ENCODE measurements at regions not wholly inside any gene's neighbourhood (a gene's known extent, or its start where the extent isn't known, plus 50 kb on each side); places are given as distances from the start of the nearest gene placed in this dataset.

DNA sequence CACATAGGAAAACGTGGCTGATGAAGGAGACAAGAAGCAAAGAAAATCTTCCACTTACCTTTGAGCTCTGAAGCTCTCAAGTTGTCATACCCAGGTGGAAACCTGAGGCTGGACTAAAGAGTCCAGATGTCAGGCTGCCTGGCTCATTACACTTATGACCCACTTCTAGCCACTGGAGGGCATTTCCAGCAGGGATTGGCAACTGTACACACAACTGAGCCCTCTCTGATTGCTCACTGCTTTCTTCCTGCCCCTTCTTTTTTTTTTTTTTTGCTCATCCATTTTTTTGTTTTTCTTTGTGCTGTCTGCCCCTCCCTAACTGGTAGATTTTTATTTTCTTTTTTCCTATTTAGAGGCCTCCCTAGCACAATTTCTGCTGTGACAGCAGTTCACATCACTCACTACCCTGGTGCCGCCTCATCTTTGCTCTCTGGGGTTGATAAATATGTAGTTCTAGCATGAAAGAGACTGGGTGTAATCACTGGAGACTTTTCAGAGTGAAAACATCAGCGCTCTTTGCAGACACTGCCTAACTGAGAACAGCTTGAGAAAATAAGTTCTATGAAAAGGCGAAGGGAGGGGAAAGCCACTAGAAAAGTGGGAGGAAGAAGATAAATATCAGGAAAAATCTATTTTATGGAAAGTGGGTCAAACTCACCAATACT, 334.5 kb downstream of the NUF2 start:
- no peak for DNase-seq (ENCODE audit: low read depth)

DNA sequence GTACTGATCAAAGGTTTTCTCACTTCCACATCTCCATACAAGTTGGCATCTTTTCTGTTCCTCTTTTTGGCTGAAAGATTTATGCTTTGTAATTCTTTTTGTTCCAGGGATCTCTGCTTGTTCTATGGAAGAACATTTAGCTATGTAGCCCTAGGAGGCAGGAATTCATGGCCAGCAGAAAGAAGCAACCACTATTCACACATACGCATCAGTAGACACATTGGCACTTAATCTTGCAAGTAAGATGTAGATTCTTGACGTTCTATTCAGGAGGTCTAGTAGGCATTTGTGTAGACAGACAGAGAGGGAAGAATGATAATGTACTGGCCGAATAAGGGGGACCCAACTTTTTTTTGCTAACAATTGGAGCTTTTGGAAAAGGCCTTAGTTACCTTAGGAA, 336.0 kb downstream of the NUF2 start:
- no peak for DNase-seq (ENCODE audit: low read depth)

DNA sequence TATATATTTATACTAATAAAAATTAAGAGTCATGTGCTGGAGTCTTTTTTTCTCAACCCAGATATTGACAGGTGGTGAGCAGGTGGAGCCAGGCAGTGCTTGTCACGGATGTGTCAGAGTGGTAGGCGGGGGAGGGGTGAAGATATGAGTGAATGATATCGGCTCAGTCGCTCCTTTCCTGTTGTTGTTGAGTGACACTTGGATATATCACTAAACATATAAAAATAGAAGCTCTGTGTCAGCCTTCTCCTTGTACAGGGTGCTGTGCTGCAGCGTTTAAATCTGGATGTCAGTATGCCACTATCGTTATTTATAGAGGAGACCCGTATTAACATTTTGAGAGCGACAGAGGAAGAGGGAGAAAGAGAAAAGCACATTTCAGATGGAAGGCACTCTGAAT, 339.6 kb downstream of the NUF2 start:
- no peak for DNase-seq (ENCODE audit: low read depth)

DNA sequence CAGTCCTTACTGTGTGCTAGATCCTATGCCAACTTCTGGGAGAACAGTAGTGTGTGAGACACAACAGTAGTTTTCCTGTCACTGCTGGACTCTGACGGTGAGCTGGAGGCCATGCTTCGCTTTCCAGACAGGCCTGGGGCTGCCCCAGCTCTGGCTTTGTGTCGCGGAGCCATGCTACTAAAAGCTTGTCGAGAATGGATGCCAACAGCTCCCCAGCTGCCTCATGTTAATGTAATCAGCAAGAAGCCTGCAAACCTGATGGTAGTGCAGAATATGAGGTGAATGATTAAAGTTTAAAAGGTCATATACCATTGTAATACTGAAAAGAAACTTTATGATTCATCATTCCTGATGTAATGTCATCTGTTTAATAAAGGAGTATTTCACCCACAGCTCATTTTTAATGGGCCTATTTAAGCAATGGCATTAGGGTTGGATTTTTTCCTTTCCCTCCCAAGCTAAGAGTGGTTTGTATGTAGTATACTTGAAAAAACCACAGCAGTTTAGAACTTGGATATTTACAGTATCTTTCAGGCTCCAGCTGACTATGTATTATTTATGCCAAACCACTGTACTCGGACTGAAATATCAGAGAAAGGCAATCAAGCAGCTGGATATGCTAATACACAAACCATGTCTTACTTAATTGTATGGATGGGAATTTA, 343.0 kb downstream of the NUF2 start:
- no peak for DNase-seq (ENCODE audit: low read depth)

DNA sequence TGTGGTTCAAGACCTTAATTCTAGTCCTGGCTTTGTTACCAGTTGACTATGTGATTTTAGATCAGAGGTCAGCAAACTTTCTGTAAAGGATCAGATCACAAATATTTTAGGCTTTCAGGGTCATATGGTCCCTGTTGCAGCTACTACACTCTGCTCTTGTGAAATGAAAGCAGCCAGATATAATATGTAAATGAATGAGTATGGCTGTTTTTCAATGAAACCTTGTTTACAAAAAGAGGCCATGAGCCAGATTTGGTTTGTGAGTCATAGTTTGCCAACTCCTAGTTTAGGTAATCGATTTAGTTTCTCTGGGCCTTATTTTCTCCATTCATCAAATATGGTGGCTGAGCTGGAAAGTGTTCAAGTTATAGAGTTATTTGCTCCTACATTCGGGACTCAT, 346.7 kb downstream of the NUF2 start:
- DNase-seq (ENCODE audit: low read depth), result no peak

DNA sequence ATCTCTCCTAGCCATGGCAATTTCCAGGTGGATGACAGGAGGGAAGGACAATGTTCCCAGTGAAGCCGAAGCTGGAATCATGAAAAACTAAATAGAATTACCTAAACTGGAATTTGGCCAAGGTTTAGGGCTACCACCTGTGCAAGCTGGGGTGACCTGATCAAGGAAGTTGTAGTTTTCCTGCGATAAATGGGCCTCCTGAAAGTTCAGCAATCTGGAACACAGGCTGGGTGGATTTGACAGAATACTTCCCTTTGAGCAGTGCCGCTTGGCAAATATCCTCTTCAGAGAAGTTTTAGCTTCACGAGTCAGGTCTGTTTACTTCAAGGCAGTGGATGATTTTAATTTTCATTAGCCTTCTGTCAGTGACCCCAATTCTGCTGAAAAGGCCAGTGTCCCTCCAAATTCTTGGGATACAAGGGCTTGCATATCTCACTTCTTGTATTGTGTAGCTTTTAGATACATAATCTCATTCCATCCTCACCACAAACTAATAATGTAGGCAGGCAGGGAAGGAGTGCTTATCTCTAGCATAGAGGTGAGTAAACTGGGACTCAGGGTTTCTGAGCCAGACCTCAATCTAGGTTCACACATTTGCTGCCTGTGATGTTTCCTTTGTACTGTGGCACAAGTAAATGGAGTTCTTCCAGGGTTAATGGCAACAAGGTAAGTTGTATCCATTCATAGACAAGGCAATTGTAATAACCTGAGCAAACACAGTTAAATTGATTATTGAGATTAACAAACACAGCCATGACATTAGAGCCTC, 349.4 kb downstream of the NUF2 start:
- no peak for DNase-seq (ENCODE audit: low read depth)

DNA sequence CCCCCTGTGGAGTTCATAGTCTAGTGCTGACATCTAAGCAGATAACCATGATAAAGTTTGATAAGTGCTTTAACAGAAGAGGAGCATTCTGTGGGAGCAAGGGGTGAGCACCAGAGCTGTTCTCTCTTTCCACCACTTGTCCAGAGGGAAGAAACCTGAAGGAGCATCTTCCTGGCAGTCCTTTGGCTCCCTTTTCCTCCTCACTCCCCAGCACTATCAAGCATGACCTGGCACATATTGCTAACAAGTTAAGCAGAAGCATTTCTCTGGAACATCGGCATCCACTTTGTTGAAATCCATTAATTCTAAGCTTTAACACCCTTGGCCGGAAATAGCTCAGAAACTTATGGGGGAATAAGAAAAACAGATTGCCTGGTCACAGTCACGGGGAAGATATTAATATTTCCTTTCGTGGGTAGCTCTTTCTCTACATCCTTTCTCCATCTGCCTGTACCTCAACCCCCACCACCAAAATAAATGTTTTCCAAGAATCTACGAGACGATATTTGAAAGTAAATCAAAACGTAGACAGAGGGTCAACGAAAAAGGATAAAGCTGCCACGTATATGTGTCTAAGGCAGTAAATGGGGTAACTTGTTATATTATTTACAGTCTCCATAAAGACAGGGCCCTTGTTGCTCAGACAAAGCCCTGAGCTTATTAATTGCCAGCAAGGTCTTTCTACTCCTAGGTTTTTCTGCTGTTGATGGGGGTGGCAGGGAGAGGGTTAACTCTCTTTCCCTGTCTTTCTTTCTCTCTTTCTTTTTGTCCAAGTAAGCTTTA, 351.4 kb downstream of the NUF2 start:
- no peak for DNase-seq (ENCODE audit: low read depth)

DNA sequence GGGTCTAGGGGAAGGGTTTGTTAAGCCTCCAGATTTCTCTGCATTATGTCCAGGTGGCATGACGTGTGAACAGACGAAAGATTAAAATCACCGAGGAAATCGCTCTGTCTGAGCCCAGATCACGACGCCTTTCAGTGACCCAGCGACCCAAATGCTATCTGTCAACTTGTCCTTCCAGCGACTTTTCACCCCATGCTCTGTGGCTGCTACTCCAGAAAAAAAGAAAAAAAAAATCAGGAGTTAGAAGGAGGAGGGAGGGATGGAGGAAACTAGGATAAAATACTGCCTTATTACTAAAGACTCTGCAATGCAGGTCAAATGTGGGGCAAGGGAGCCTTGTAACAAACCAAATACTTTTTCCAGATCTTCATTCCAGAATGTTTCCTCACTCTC, 352.0 kb downstream of the NUF2 start:
- DNase-seq (ENCODE audit: low read depth), result peak; percentile 18

DNA sequence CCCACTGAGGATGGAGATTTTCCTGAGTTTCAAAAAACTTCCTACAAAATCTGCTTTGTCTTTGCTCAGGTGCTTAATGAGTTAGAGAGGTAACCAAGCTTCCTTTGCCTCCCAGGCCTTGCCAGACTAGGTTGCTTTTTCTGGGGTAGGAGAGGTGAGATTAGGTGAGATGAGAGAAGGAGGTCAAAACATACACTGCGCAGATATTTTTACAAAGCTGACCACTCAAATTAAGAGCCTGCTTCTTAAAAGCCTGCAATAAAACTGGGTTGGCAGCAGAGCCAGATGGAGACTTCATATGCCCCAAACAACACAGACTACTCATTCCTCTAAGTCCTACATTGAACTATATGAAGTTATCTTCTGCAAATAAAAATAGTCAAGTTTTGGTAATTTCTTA, 352.5 kb downstream of the NUF2 start:
- no peak for DNase-seq (ENCODE audit: low read depth)

DNA sequence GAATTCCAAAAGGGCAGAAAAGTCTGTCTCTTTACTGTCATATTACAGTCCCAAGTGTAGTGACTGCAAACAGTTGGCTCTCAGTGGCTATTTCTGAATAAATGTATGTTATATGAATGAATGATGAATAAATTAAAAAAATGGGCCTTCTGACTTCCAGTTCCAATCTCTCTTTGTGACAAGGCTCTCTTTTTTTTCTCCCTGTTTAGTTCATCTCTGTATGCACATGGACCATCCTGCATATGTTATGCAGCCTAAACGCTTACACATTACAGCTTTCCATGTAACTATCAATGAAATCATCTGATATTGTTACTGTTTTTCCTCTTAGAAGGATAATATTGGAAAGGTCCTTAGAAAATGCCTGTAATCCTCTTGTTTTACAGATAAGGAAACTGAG, 363.0 kb downstream of the NUF2 start:
- no peak for DNase-seq (ENCODE audit: low read depth)

DNA sequence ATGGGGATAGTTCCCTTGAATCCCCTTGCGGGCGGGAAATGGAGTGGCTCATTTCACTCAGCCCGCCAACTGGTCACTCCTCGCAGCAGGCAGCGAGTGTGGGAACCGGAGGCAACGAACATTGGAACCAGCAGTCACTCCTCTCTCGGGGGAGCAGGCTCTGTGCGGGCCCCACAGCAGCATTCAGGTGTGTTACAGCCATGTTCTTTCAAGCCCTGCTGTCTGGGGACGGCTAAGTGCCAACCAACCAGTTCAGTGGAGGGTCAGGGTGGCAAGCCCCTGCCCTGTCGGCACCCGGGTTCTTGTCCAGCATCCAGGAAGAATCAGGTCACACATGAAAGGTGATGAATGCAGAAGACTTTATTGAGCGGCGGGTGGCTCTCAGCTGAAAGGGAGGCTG, 370.5 kb downstream of the NUF2 start:
- DNase-seq (ENCODE audit: low read depth), result no peak

DNA sequence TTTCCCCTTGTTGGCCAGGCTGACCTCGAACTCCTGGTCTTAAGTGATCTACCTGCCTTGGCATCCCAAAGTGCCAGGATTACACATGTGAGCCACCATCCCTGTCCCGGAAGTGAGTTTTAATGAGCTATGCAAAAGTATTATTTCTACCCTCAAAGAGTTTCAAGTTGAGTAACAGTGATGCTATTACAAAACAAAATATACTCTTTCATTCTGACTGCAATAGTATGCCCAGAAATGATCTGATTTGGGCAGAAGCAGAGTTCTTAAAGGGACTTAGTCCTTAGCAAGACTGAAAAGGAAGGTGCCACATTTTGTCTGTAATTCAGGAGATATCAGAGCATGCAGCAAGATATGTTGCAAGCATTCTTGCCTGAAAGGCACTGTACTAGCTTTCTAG, 375.4 kb downstream of the NUF2 start:
- no peak for DNase-seq (ENCODE audit: low read depth)

DNA sequence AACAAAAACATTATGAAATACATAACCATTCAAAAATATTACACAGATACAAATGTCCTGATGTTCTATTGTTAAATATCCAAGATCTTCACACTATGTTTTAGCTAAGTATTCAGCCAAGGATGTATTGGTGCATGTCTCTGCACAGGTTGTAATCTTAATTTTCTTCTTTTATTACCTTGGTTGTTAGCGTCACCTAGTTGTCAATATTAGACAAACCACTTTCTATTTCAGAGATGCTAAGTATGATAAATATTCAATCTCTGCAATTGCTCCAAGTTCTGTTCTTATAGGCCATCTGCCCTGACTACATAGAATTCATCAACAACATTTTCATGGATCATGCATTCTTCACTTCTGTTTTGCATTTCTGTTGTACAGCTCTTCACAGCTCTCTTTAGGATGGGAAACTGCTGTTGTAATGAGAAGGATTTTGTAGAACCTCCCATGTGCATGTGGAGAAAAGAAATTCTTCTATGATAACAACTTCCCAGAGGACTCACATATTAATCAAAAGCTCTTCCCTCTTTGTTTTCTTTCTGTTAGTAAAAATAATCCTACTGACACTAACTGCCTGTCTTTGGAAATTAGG, 380.1 kb downstream of the NUF2 start:
- no peak for DNase-seq (ENCODE audit: low read depth)

DNA sequence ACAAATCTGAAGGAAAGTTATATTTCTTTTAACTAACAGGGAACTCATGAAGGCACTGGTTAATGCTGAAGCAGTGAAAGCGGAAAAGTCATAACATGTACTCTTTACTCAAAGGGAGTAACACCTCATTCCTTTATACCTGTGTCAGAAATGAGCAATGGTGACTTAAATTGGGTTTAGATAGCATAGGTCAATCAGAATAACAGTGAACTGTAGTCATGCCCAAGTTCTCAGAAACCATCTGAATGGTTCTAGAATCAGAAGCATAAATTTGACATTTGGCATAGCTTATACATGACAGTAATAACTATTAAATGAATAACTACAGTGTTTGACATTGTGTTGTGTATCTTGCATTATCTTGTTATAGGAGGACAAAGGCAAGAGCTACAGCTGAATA, 382.0 kb downstream of the NUF2 start:
- DNase-seq (ENCODE audit: low read depth), result no peak

DNA sequence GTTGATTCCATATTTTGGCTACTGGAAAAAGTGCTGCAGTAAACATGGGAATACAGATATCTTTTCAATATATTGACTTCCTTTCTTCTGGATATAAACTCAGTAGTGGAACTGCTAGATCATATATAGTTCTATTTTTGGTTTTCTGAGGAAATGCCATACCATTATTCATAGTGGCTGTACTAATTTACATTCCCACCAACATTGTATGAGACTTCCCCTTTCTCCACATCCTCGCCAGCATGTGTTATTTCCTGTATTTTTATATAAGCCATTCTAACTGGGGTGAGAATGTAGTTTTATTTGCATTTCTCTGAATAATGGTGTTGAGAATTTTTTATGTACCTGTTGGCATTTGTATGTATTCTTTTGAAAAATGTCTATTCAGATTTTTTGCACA, 385.2 kb downstream of the NUF2 start:
- DNase-seq (ENCODE audit: low read depth), result no peak

DNA sequence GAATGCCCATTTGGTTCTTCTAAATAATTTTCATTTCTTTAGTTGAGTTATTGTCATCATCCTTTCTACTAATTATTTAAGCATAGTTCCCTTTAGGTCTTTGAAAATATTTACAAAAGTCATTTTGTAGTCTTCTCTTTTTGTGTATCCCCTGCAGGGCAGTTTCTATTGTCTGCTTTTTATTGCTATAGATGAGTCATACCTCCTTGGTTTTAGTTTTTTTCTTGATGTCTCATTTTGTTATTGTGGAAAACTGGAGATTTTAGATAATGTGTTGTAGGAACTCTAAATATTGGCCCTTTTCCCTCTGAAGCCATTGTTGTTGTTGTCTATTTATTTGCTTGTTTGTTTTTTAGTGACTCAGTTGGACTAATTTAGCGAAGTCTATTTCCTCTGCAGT, 387.9 kb downstream of the NUF2 start:
- no peak for DNase-seq (ENCODE audit: low read depth)

DNA sequence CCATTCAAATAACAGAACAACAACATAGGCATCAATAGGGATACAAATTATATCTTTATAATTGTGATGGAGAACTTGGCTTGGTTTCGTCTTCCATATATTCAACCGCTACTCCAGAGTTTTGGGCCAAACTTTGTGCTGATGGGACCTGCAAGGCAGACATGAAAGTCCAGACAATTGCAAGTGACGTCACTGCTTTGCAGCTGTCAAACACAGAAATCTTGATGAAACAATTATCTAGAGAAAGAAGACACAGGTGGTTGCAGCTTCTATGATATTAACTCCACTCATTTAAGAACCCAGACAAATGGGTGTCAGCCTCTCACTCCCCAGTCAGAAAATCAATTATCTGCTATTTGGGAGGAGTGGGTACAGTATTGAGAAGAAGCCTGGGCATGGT, 390.6 kb downstream of the NUF2 start:
- no peak for DNase-seq (ENCODE audit: low read depth)

DNA sequence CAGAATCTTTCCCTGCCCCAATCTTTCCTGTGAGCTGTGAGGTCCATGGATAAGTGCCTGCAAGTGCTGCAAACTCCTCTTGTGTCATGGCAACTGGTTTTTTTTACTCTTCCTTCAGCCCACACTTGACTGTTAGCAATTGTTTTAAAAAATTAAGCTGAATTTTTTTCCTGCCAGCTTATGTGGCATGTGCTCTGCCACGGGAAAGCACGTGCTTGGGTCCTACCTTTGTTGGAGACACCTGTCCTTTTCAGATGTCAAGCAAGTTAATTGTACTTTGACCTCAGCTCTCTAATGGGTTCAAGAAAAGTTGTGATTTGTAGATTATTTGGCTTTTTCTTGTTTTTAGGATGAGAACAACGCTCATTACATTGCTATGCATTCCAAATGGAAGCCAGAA, 398.5 kb downstream of the NUF2 start:
- DNase-seq (ENCODE audit: low read depth), result no peak

DNA sequence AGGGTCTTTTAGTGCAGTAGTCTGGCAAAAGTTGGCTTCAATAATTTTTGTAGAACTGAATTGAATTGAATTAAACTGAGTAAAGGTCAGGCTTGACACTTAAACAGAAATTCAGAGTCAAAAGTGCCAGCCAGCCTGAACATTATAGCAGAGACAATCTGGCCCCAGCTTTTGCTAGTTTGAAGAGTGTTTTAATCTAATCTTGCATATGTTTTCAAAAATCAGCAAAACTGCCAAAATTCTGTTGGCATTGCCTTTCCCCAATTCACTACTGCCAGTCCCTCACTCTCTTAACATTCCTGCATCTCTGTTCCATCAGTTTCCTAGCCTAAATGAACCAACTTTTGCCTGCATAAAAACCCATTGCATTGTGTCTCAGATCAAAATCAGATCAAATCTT, 403.8 kb downstream of the NUF2 start:
- no peak for DNase-seq (ENCODE audit: low read depth)

DNA sequence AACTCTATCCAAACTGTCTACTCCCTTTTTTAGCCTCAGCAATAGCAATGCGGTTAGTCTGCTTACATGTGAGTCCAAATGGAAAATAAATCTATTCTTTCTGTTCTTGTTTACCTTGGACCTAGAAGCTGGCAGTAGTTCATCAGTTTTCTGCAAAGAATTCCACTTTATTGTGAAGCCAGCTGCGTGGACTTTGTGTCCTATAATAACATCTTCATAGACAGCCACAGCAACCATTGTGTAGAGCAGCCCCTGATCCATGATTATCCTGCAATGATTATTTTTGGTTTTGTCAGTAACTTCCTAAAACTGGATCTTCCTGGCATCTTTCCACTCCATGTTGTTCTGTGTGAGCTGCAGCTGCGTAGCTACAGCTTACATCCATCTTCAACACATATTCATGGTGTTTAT, 408.7 kb downstream of the NUF2 start:
- DNase-seq (ENCODE audit: low read depth), result no peak

DNA sequence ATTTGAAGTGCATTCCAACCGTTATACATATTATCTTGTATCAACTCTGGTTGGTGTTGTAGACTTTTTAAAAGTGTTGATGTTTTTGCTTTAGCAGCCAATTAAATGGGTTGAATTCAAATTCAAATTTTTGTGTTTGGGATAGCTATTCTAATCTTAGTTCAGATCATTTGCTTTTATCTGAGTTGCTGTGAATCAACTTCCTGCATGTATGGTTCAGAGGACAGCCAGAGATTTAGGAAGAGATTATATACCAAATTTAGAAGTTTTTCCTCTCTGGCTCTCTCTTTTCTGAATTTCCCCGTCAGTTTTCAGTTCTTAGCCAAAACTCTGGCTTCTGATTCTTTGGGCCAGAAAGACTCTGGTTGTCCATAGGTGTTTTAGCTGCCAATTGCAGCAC, 415.5 kb downstream of the NUF2 start:
- peak; percentile 5 for DNase-seq (ENCODE audit: low read depth)

DNA sequence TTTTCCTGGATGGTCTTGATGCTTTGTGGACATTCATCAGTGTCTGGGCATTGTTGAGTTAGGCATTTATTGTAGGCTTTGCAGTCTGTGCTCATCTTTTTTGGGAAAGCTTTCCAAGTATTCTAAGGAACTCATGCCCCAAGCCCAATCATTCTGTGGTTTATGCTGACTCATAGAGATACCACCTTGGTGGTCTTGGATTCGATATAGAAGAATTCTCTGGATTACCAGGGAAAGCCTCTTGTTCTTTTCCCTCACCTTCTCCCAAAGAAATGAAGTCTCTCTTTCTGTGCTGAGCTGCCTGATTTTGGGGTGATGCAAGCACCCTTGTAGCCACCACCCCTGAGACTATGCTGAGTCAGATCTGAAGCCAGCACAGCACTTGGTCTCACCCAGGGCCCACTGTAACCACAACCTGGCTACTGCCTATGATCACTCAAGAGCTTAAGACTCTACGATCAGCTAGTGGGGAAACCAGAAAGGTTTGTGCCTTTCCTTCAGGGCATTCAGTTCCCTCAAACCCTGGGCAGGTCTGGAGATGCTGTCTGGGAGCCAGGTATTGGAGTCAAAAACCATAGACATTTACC, 422.6 kb downstream of the NUF2 start:
- DNase-seq (ENCODE audit: low read depth), result no peak
